ENCODE measurements at regions not wholly inside any gene's neighbourhood (a gene's known extent, or its start where the extent isn't known, plus 50 kb on each side); places are given as distances from the start of the nearest gene placed in this dataset.

DNA sequence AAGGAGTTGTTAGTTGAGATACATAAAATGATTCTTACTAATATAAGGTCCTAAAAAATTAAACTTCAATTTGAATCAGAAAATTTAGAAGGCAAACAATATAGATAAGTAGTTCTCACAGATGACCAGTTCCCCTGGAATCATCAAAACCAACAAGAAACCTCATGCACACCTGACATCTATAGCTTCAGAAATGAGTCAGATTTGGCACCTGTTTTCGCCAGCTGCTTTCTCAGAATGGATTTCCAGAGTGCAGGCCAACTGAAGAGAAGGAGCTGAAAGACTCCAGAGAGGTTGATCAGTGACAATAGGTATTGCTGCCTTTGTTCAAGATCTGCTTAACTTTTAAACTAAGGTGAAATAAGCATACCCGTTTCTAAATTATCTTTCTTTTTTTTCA, 192.4 kb downstream of the RDH14 start:
- TF ChIP-seq EZH2phosphoT487 (conservative IDR thresholded peaks at IDR 0.05; ENCODE audit: low read length), result no peak
- TF ChIP-seq, protein P1, sequence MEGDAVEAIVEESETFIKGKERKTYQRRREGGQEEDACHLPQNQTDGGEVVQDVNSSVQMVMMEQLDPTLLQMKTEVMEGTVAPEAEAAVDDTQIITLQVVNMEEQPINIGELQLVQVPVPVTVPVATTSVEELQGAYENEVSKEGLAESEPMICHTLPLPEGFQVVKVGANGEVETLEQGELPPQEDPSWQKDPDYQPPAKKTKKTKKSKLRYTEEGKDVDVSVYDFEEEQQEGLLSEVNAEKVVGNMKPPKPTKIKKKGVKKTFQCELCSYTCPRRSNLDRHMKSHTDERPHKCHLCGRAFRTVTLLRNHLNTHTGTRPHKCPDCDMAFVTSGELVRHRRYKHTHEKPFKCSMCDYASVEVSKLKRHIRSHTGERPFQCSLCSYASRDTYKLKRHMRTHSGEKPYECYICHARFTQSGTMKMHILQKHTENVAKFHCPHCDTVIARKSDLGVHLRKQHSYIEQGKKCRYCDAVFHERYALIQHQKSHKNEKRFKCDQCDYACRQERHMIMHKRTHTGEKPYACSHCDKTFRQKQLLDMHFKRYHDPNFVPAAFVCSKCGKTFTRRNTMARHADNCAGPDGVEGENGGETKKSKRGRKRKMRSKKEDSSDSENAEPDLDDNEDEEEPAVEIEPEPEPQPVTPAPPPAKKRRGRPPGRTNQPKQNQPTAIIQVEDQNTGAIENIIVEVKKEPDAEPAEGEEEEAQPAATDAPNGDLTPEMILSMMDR (IDR thresholded peaks at IDR 0.05; ENCODE audit: insufficient read depth, low read length, poor library complexity, severe bottlenecking), result no peak
